HFFc6 (cell line): ENCODE measurements at regions not wholly inside any gene's neighbourhood (a gene's known extent, or its start where the extent isn't known, plus 50 kb on each side); places are given as distances from the start of the nearest gene placed in this dataset.

Experiments used
- DNase-seq: peaks from one replicate; pipeline ENCODE4 v3.0.0-alpha.2; 2018
- H3K27ac Mint-ChIP-seq: 2 replicates; pipeline ENCODE4 v1.8.0; 2020; ENCODE audit warnings: mild to moderate bottlenecking, mixed read lengths
- H3K27me3 Mint-ChIP-seq: 2 replicates; pipeline ENCODE4 v1.8.0; 2021; ENCODE audit warnings: mild to moderate bottlenecking, moderate library complexity, mixed read lengths; ENCODE audit not compliant: insufficient read depth
- H3K36me3 Mint-ChIP-seq: 2 replicates; pipeline ENCODE4 v1.8.0; 2021; ENCODE audit warnings: low read depth, mixed read lengths
- H3K4me1 Mint-ChIP-seq: 2 replicates; pipeline ENCODE4 v1.8.0; 2020; ENCODE audit warnings: low read depth, mixed read lengths
- H3K4me3 Mint-ChIP-seq: 2 replicates; pipeline ENCODE4 v1.8.0; 2020; ENCODE audit warnings: mild to moderate bottlenecking, moderate library complexity, mixed read lengths
- H3K9me3 Mint-ChIP-seq: 2 replicates; pipeline ENCODE4 v1.8.0; 2020; ENCODE audit warnings: mild to moderate bottlenecking, mixed read lengths
- CTCF ChIP-seq: fragments of 200-600 bp; sonication (generic); IDR thresholded peaks from 2 replicates; pipeline ENCODE4 v1.5.0; 2021; ENCODE audit warnings: antibody characterized with exemption, mild to moderate bottlenecking

GRCh38 chr14:81723956-81724355 lies 190.3 kb upstream of the SEL1L start:
- no peaks in the 10 kb centered on the region for H3K4me1 Mint-ChIP-seq
- no peak overlapping the region for H3K4me3 Mint-ChIP-seq
- DNase-seq: no peak
- H3K9me3 Mint-ChIP-seq: peaks cover 64% of the 10 kb centered on the region
- H3K36me3 Mint-ChIP-seq: no peaks in the 10 kb centered on the region
- H3K27me3 Mint-ChIP-seq: no peaks in the 10 kb centered on the region; the same call in 1 of the 2 replicates
- H3K27ac Mint-ChIP-seq: no peak overlapping the region
- TF ChIP-seq CTCF: no peak

- H3K27me3 Mint-ChIP-seq: no peaks in the 10 kb centered on the region; the same call in 1 of the 2 replicates
- H3K9me3 Mint-ChIP-seq: peaks cover 46% of the 10 kb centered on the region
- DNase-seq: no peak
- no peak for TF ChIP-seq CTCF
- H3K27ac Mint-ChIP-seq: no peak overlapping the region
- no peaks in the 10 kb centered on the region for H3K36me3 Mint-ChIP-seq
- no peak overlapping the region for H3K4me3 Mint-ChIP-seq
- no peaks in the 10 kb centered on the region for H3K4me1 Mint-ChIP-seq
Measured at GRCh38 chr14:81727218-81727617, 193.6 kb upstream of the SEL1L start.

- Mint-ChIP-seq H3K27ac (no peak overlapping the region), H3K36me3 (no peaks in the 10 kb centered on the region), H3K4me1 (no peaks in the 10 kb centered on the region), H3K4me3 (no peak overlapping the region), H3K27me3 (no peaks in the 10 kb centered on the region; the same call in 1 of the 2 replicates), H3K9me3 (peaks cover 44% of the 10 kb centered on the region)
- no peak for DNase-seq
- TF ChIP-seq CTCF: no peak
Measured at GRCh38 chr14:81728447-81728846, 194.8 kb upstream of the SEL1L start.

- H3K9me3 Mint-ChIP-seq: peaks cover 44% of the 10 kb centered on the region
- no peak overlapping the region for H3K27ac Mint-ChIP-seq
- no peaks in the 10 kb centered on the region for H3K4me1 Mint-ChIP-seq
- DNase-seq: no peak
- no peak overlapping the region for H3K4me3 Mint-ChIP-seq
- H3K36me3 Mint-ChIP-seq: no peaks in the 10 kb centered on the region
- TF ChIP-seq CTCF: no peak
- no peaks in the 10 kb centered on the region; the same call in 1 of the 2 replicates for H3K27me3 Mint-ChIP-seq
Measured at GRCh38 chr14:81729622-81730021, 196.0 kb upstream of the SEL1L start.

GRCh38 chr14:81737938-81738337 lies 204.3 kb upstream of the SEL1L start:
- DNase-seq: no peak
- no peaks in the 10 kb centered on the region for H3K27me3 Mint-ChIP-seq
- no peaks in the 10 kb centered on the region for H3K4me1 Mint-ChIP-seq
- H3K9me3 Mint-ChIP-seq: peaks cover 57% of the 10 kb centered on the region
- H3K27ac Mint-ChIP-seq: no peak overlapping the region
- H3K36me3 Mint-ChIP-seq: no peaks in the 10 kb centered on the region
- no peak overlapping the region for H3K4me3 Mint-ChIP-seq
- no peak for TF ChIP-seq CTCF
